HG02938 (cell line): ENCODE measurements at regions not wholly inside any gene's neighbourhood (a gene's known extent, or its start where the extent isn't known, plus 50 kb on each side); places are given as distances from the start of the nearest gene placed in this dataset.
"Not testable (repeated sequence)": the region's sequence is repeated elsewhere in the genome, so short reads cannot be mapped to it uniquely, and the experiment has no call there.

ENCODE experiments used
- ATAC-seq: cut with Tn5 transposase; IDR thresholded peaks from one replicate; pipeline ENCODE4 v1.9.1; 2021; ENCODE audit warnings: mild to moderate bottlenecking, moderate library complexity; ENCODE audit not compliant: unreplicated experiment

GRCh38 chr10:109732254-109732965, 190.9 kb downstream of the XPNPEP1 start:
- no peak for ATAC-seq

GRCh38 chr10:109729895-109730294, 193.4 kb downstream of the XPNPEP1 start:
- ATAC-seq: not testable (repeated sequence)

DNA sequence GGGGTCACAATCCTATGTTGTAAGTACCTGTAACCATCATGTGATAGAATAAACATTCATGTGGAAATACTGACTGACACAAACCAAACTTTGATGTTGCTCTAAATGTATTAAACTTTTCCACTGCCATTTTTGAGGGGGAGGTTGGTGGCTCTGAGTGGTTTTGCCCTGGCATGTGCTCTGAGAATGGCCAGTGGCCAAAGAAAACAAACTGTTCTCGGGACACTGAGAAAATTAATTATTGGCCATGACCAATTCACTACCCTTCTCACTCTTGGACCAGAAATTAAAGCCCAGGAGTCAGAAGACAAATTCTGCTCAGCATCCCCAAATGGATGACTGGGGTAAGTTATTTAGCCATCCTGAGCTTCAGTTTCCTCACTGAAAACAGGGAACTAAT, 195.9 kb downstream of the XPNPEP1 start:
- ATAC-seq: no peak

GRCh38 chr10:109726473-109726872, 196.8 kb downstream of the XPNPEP1 start:
- ATAC-seq: no peak

DNA sequence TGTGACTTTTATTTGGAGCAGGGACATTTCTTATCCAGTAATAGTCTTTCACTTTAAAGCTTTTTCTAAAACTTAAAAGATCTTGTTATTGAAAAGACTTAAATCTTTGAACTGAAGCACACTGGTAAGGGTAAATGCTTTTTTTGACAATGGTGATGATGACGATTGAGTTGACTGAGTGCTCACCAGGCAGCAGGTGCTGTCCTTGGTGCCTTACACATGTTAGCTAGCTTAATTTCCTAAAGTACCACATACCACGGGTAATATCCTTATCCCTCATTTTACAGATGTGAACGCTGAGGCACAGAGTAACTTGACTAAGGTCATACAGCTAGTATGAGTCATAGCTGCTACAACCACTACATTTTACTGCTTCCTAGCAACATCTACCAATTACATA, 200.0 kb downstream of the XPNPEP1 start:
- ATAC-seq: no peak

- ATAC-seq: no peak
Measured at GRCh38 chr10:109721453-109722064, 201.8 kb downstream of the XPNPEP1 start.

GRCh38 chr10:109706026-109706560, 217.2 kb downstream of the XPNPEP1 start:
- ATAC-seq: no peak

- ATAC-seq: no peak
Measured at GRCh38 chr10:109701633-109702215, 221.6 kb downstream of the XPNPEP1 start.

GRCh38 chr10:109698882-109699664, 224.2 kb downstream of the XPNPEP1 start:
- no peak for ATAC-seq

GRCh38 chr10:109698086-109698485, 225.2 kb downstream of the XPNPEP1 start:
- ATAC-seq: no peak

GRCh38 chr10:109696981-109697775, 226.1 kb downstream of the XPNPEP1 start:
- ATAC-seq: no peak

- no peak for ATAC-seq
Measured at GRCh38 chr10:109696462-109696861, 226.8 kb downstream of the XPNPEP1 start.

- no peak for ATAC-seq
Measured at GRCh38 chr10:109695988-109696387, 227.3 kb downstream of the XPNPEP1 start.

DNA sequence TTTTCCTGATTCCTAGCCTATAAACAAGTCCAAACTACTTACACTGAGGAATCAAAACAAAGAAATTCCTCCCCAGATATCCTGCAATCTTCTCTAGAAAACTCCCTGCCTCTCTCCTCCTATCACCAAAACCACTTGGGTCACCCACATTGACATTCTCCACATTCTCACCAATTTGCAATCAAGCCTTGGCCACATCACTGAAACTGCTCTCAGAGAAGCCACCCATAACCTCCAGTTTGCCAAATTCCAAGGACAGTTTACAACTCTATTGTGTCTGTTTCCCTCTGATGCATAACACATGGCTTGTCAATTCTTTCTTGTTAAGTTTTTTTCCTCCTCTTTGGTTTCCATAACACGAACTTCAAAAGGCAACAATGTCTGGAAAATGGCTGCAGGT, 233.5 kb downstream of the XPNPEP1 start:
- no peak for ATAC-seq

GRCh38 chr10:109679478-109679877, 243.8 kb downstream of the XPNPEP1 start:
- no peak for ATAC-seq

- no peak for ATAC-seq
Measured at GRCh38 chr10:109678857-109679256, 244.5 kb downstream of the XPNPEP1 start.

GRCh38 chr10:109676703-109677102, 246.6 kb downstream of the XPNPEP1 start:
- no peak for ATAC-seq

- ATAC-seq: no peak
Measured at GRCh38 chr10:109668703-109669102, 254.6 kb downstream of the XPNPEP1 start.

DNA sequence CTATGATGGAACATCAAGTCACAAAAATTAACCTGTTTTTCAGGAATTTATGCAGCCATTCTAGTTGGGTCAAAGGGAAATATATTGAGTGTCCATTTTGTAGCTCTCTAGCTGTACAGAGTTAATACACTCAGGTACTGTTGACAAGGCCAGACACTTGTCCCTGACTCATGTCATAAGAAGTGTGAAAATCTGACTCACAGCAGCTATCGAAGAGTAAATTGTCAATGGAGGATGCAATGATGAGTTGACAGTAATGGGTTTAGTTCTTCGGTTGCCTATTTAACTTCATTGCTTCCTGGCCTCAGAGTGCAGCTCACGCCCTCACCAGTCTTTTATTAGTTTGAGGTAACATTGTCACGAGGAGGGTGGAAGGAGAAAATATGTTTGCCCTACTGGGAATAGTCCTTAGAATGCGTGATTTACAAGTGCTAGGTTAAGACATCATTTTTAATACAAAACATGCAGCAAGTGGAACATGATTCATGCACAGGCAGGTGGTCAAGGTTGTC, 255.1 kb downstream of the XPNPEP1 start:
- no peak for ATAC-seq

DNA sequence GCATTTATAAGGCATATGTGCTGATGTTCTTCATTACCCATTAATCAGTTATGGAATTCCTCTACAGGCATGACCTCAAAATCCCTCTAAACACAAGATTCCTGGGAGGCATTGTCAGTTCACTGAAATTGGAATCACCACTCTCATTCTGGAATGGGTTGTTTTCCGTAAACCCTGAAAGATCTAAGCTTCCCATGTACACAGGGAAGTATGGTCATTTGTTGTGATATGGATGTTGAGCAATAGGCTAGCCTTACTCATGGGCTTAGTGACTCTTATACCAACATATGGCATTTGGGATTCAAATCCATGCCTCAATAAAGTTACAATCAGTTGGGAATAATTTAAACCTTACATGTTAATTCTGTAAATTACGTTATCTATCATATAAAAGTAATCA, 258.0 kb downstream of the XPNPEP1 start:
- no peak for ATAC-seq
